OCI-LY3 (cell line): ENCODE measurements at regions not wholly inside any gene's neighbourhood (a gene's known extent, or its start where the extent isn't known, plus 50 kb on each side); places are given as distances from the start of the nearest gene placed in this dataset.

ENCODE experiments used
- EZH2phosphoT487 ChIP-seq: fragments of 200-600 bp; shearing (Covaris generic); IDR thresholded peaks from 2 replicates; pipeline ENCODE4 v1.6.1; 2018; ENCODE audit warnings: antibody characterized with exemption, mixed run types, low read depth
- TF ChIP-seq, protein P1 (sequence below): fragments of 200-600, 300-600 bp; sonication (generic); IDR thresholded peaks from 2 replicates; pipeline ENCODE4 v1.5.1; 2014; ENCODE audit warnings: antibody characterized with exemption, low read length, low read depth

DNA sequence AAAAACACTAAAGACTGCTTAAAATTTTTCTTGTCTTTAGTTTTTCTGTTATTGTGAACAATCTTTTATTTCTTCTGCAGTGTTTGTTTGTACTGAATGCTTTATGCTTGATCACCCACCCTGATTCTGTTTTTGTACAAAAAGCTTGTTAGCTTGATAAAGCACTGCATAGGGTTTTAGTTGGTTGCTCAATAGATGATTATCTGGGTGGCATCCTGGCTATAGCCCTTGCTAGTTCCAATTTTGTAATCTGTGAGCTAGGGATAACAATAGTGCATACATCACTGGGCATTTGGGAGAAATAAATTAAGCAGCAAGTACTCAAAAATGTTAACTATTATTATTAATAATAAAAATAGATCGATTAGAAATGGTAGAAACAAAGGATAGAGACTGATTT, 102.3 kb downstream of the ZPLD1 start:
- TF ChIP-seq, protein P1, sequence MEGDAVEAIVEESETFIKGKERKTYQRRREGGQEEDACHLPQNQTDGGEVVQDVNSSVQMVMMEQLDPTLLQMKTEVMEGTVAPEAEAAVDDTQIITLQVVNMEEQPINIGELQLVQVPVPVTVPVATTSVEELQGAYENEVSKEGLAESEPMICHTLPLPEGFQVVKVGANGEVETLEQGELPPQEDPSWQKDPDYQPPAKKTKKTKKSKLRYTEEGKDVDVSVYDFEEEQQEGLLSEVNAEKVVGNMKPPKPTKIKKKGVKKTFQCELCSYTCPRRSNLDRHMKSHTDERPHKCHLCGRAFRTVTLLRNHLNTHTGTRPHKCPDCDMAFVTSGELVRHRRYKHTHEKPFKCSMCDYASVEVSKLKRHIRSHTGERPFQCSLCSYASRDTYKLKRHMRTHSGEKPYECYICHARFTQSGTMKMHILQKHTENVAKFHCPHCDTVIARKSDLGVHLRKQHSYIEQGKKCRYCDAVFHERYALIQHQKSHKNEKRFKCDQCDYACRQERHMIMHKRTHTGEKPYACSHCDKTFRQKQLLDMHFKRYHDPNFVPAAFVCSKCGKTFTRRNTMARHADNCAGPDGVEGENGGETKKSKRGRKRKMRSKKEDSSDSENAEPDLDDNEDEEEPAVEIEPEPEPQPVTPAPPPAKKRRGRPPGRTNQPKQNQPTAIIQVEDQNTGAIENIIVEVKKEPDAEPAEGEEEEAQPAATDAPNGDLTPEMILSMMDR, result no peak
- no peak for TF ChIP-seq EZH2phosphoT487
